Mesothelial cell of epicardium (in vitro differentiated cells): ENCODE measurements at regions not wholly inside any gene's neighbourhood (a gene's known extent, or its start where the extent isn't known, plus 50 kb on each side); places are given as distances from the start of the nearest gene placed in this dataset.

Experiments
- DNase-seq, 2 experiments: peaks; one replicate each; pipeline ENCODE4 v3.0.0; 2021; ENCODE audit warnings: low spot score in 2 of 2; ENCODE audit not compliant: unreplicated experiment in 2 of 2
- H3K27ac Mint-ChIP-seq: 2 replicates; pipeline ENCODE4 v1.8.0; 2021; ENCODE audit warnings: mixed read lengths
- H3K27me3 Mint-ChIP-seq: 2 replicates; pipeline ENCODE4 v1.8.0; 2021; ENCODE audit warnings: low read depth, mixed read lengths
- H3K36me3 Mint-ChIP-seq: 2 replicates; pipeline ENCODE4 v1.8.0; 2021; ENCODE audit warnings: mixed read lengths
- H3K4me1 Mint-ChIP-seq: 2 replicates; pipeline ENCODE4 v1.8.0; 2021; ENCODE audit warnings: mixed read lengths
- H3K4me3 Mint-ChIP-seq: 2 replicates; pipeline ENCODE4 v1.8.0; 2021; ENCODE audit warnings: mild to moderate bottlenecking, moderate library complexity, mixed read lengths
- H3K9me3 Mint-ChIP-seq: 2 replicates; pipeline ENCODE4 v1.8.0; 2021; ENCODE audit warnings: mixed read lengths
- CTCF ChIP-seq: fragments of 200-600 bp; sonication (generic); IDR thresholded peaks from one replicate; pipeline ENCODE4 v1.5.0; 2021; ENCODE audit warnings: antibody characterized with exemption; ENCODE audit not compliant: unreplicated experiment

DNA sequence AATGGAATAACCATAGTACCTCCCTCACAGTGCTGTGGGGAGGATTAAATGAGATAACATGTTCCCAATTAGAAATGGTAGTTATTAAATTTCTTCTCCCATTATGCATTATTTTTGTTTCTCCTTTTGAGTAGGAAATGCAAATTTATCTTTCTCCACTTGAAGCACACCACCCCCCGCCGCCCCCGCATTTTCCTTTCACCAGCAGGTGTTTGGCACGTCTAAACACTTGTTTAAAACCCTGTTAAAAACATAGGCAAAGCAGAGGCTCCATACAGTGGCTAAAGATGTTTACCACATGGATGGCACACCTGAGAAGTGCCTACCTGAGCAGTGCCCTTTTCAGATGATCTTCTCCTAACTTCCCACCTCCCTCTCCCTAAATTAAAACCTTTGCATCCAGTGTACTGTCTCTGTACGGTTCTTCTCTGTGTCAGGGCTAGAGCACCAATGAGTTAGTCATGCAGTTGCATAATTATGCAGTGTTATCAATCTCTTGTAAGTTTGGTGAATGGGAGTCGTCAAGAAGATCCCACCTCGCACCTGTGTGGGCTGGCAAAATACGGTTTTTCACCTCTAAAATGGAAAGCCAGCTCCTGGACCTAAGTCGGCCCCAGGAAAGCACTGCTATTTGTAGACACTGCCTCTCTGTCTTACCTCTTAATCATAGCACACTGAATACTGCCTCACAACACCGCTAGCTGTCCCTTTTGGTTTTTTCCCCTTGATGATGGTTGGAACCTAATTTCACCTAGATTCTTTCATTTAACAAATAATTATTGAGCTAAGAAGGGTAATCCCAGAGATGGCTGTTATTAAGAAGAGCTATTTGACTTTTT lies 122.0 kb downstream of the CT47B1 start:
- no peak overlapping the region for H3K27ac Mint-ChIP-seq
- H3K27me3 Mint-ChIP-seq = no peaks in the 10 kb centered on the region
- H3K4me3 Mint-ChIP-seq = no peak overlapping the region
- H3K9me3 Mint-ChIP-seq = peaks cover 21% of the 10 kb centered on the region
- no peak for DNase-seq
- TF ChIP-seq CTCF = no peak
- peaks cover 10% of the 10 kb centered on the region for H3K4me1 Mint-ChIP-seq
- H3K36me3 Mint-ChIP-seq = no peaks in the 10 kb centered on the region

- H3K4me3 Mint-ChIP-seq = no peak overlapping the region
- no peak for DNase-seq
- H3K4me1 Mint-ChIP-seq = peaks cover 10% of the 10 kb centered on the region
- H3K36me3 Mint-ChIP-seq = no peaks in the 10 kb centered on the region
- TF ChIP-seq CTCF = no peak
- H3K27me3 Mint-ChIP-seq = no peaks in the 10 kb centered on the region
- H3K27ac Mint-ChIP-seq = no peak overlapping the region
- H3K9me3 Mint-ChIP-seq = peaks cover 21% of the 10 kb centered on the region
Observed at GRCh38 chrX:120752431-120753082, 122.7 kb upstream of the C1GALT1C1 start.

- Mint-ChIP-seq H3K4me3 (no peak overlapping the region), H3K27ac (no peak overlapping the region), H3K27me3 (no peaks in the 10 kb centered on the region), H3K4me1 (peaks cover 10% of the 10 kb centered on the region), H3K36me3 (no peaks in the 10 kb centered on the region), H3K9me3 (peaks cover 17% of the 10 kb centered on the region)
- DNase-seq = no peak
- TF ChIP-seq CTCF = no peak
Observed at GRCh38 chrX:120751683-120752082, 121.8 kb upstream of the C1GALT1C1 start.

DNA sequence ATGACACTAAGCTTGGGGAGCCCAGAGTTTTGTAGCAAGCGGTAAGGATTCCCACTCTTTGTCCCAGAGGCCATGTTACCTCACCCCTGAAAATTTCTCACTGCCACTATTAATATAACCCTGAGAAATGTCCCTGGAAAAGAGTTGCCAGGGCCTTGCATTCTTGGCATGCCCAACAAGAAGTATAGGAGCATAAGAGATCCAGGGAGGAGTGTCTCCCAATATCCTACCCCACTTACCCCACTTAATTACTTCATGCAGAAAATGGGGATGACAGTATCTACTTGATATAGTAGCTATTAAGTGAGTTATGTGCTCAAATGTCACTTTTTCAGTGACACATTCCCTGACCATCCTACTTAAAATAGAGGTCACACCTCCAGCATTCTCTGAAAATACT lies 120.5 kb upstream of the C1GALT1C1 start:
- no peak overlapping the region for H3K27ac Mint-ChIP-seq
- H3K27me3 Mint-ChIP-seq = no peaks in the 10 kb centered on the region
- H3K4me1 Mint-ChIP-seq = peaks cover 10% of the 10 kb centered on the region
- peaks cover 25% of the 10 kb centered on the region for H3K9me3 Mint-ChIP-seq
- DNase-seq = no peak
- H3K36me3 Mint-ChIP-seq = no peaks in the 10 kb centered on the region
- no peak for TF ChIP-seq CTCF
- no peak overlapping the region for H3K4me3 Mint-ChIP-seq

DNA sequence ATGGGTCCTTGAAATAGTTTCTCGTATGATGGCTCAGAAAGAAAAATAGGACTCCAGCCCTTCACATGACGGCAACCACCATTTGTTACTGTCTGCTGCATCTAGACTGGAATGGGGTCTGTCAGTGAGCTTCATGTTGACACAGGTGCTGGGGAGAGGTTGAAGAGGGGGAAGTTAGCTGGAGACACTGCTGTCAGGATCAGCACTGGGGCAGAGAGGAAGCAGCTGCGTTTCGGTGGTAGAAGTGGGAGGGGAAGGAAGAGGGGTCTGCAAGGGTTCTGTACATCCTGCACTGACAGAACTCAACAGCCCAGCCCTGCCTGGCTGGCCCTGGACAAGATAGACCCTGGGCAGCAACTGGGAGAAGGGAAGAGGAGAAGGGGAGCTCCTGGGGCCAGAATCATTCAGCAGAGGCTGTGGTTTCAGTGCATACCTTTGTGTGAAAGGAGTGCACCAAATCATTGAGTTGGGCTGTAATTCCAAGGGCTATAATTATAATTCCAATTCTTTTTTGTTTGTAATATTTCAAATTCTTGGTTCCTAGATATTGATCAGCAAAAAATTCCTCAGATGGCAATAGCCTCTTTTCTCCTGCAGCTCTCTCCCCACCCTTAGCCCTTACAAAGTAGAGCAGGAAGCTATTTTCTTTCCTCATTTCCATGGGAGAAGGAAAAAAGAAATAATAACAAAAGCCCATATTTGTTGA lies 119.4 kb upstream of the C1GALT1C1 start:
- H3K27ac Mint-ChIP-seq = peak overlapping the region; percentile 75
- TF ChIP-seq CTCF = no peak

More for the DNA sequence above, 119.4 kb upstream of the C1GALT1C1 start:
- no peak for DNase-seq
- H3K4me1 Mint-ChIP-seq = peaks cover 10% of the 10 kb centered on the region
- no peak overlapping the region for H3K4me3 Mint-ChIP-seq
- no peaks in the 10 kb centered on the region for H3K36me3 Mint-ChIP-seq
- peaks cover 29% of the 10 kb centered on the region for H3K9me3 Mint-ChIP-seq
- no peaks in the 10 kb centered on the region for H3K27me3 Mint-ChIP-seq
